A673 (cell line): ENCODE measurements at regions not wholly inside any gene's neighbourhood (a gene's known extent, or its start where the extent isn't known, plus 50 kb on each side); places are given as distances from the start of the nearest gene placed in this dataset.
A peak's percentile ranks its signal among the peaks of the same experiment; 100 is the strongest.

Experiments
- BruUV-seq: library from RNA; stranded (reverse); fragments of 400-500 nt; replicated peaks from 2 replicates; lab custom pipeline; 2021; lab: Mats Ljungman, UMichigan
- CTCF ChIA-PET: fragments of 300-600 bp; sonication (Branson Sonifier 250); formaldehyde crosslinking; loops from one replicate; lab custom pipeline; 2022; ENCODE audit warnings: antibody characterized with exemption; lab: Charles Lee
- POLR2A ChIA-PET: fragments of 300-600 bp; sonication (Branson Sonifier 250); formaldehyde crosslinking; loops from one replicate; lab custom pipeline; 2022; ENCODE audit warnings: antibody characterized with exemption; ENCODE audit not compliant: low non-redundant PET; lab: Charles Lee
- DNase-seq: peaks from one replicate; pipeline ENCODE4 v3.0.0-alpha.2; 2015; ENCODE audit warnings: low spot score
- H3K27ac ChIP-seq: fragments of 200-600 bp; sonication (generic); 2 replicates; pipeline ENCODE4 v1.5.1; 2016; ENCODE audit warnings: mixed run types, low read depth, mild to moderate bottlenecking, mixed read lengths, antibody characterized with exemption, low read length; ENCODE audit not compliant: poor library complexity, severe bottlenecking
- H3K27me3 ChIP-seq: fragments of 200-600 bp; sonication (generic); replicated peaks from 2 replicates; pipeline ENCODE4 v1.6.1; 2017; ENCODE audit warnings: mixed run types, low read depth, mild to moderate bottlenecking, mixed read lengths, antibody characterized with exemption, low read length; ENCODE audit not compliant: insufficient read depth, poor library complexity
- H3K36me3 ChIP-seq: fragments of 200-600 bp; sonication (generic); 2 replicates; pipeline ENCODE4 v1.6.1; 2016; ENCODE audit warnings: mixed run types, mild to moderate bottlenecking, mixed read lengths, antibody characterized with exemption, low read length; ENCODE audit not compliant: insufficient read depth, poor library complexity, severe bottlenecking
- H3K4me1 ChIP-seq: fragments of 200-600 bp; sonication (generic); 2 replicates; pipeline ENCODE4 v1.6.1; 2017; ENCODE audit warnings: mixed run types, mild to moderate bottlenecking, mixed read lengths, antibody characterized with exemption, low read length; ENCODE audit not compliant: insufficient read depth, poor library complexity, severe bottlenecking
- H3K4me3 ChIP-seq: fragments of 200-600 bp; sonication (generic); 2 replicates; pipeline ENCODE4 v1.5.1; 2016; ENCODE audit warnings: low read depth, mixed run types, mild to moderate bottlenecking, mixed read lengths, low read length; ENCODE audit not compliant: poor library complexity, severe bottlenecking
- H3K9me3 ChIP-seq: fragments of 200-600 bp; sonication (generic); 2 replicates; pipeline ENCODE4 v1.6.1; 2016; ENCODE audit warnings: mixed run types, low read depth, mild to moderate bottlenecking, mixed read lengths, antibody characterized with exemption, low read length; ENCODE audit not compliant: poor library complexity, severe bottlenecking
- EZH2 ChIP-seq: fragments of 200-600 bp; sonication (generic); IDR thresholded peaks from 2 replicates; pipeline ENCODE4 v1.6.1; 2017; ENCODE audit warnings: borderline replicate concordance, low read depth, mild to moderate bottlenecking, mixed read lengths, antibody characterized with exemption, low read length; ENCODE audit not compliant: poor library complexity, severe bottlenecking
- intact Hi-C: fragments of 100-400 bp; cut with micrococcal nuclease; formaldehyde crosslinking; loops from one replicate; pipeline ENCODE4 v1.10.0; 2022; ENCODE audit not compliant: unreplicated experiment
- TF ChIP-seq, protein P1 (sequence below): fragments of 300-800, 200-600 bp; sonication (generic); conservative IDR thresholded peaks from 2 replicates; pipeline ENCODE4 v1.5.1; 2017; ENCODE audit warnings: low read depth, mild to moderate bottlenecking, antibody characterized with exemption, low read length, moderate library complexity, mixed read lengths

DNA sequence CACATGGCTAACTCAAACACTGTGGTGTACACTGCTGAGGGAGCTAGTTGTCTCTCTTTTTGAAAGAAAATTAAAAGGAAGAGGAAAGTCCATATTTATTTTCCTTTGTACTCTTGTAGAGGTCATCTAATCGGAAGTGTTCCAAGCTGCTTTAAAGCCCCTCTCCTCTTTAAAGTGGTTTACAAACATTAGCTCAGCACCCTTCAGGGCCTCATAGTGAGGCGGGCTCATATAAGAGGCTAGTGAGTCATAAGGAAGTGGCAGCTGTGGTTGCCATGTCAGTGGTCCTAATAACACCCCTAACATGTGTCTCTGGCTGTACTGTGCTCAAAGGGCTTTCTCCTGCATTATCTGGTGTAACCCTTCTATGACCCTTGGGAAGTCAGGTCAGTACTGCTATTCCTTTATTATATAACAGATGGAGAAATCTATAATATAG lies 104.4 kb upstream of the SERBP1 start:
- DNase-seq, result no peak
- POLR2A ChIA-PET, result no interaction called here
- Histone ChIP-seq H3K27ac (no peak overlapping the region), H3K27me3 (no peaks in the 10 kb centered on the region), H3K36me3 (no peaks in the 10 kb centered on the region), H3K4me1 (no peaks in the 10 kb centered on the region), H3K4me3 (no peak overlapping the region), H3K9me3 (no peaks in the 10 kb centered on the region)
- BruUV-seq, result no TSS peak
- CTCF ChIA-PET, result interaction anchor here (2.5 kb wide), 1 partner anchor 225 kb away, joined by 13 read pairs; no protein-coding TSS in a partner anchor
- TF ChIP-seq, protein P1, sequence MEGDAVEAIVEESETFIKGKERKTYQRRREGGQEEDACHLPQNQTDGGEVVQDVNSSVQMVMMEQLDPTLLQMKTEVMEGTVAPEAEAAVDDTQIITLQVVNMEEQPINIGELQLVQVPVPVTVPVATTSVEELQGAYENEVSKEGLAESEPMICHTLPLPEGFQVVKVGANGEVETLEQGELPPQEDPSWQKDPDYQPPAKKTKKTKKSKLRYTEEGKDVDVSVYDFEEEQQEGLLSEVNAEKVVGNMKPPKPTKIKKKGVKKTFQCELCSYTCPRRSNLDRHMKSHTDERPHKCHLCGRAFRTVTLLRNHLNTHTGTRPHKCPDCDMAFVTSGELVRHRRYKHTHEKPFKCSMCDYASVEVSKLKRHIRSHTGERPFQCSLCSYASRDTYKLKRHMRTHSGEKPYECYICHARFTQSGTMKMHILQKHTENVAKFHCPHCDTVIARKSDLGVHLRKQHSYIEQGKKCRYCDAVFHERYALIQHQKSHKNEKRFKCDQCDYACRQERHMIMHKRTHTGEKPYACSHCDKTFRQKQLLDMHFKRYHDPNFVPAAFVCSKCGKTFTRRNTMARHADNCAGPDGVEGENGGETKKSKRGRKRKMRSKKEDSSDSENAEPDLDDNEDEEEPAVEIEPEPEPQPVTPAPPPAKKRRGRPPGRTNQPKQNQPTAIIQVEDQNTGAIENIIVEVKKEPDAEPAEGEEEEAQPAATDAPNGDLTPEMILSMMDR, result no peak
- TF ChIP-seq EZH2, result no peak
- intact Hi-C loops, result loop anchor here (1.0 to 10.0 kb wide), 6 partner anchors 150 to 810 kb away; partner anchors contain the start of gene GADD45A

DNA sequence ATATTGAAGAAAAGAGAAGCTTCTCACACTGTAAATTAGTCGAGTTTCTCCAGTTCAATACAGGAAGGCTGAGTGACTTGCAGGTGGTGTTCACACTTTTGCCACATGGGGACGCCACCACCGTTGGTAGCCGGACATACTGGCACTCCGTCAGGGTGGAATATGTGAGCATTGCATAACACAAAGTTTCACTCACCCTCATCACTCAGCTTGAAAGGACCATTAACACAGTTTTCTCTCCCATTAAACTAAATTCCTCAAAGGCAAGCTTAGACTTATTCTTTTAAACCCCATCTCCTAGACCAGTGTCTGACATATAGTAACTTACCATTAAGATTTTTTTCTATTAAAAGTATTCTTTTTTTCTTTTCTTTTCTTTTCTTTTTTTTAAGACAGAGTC lies 105.3 kb upstream of the SERBP1 start:
- Histone ChIP-seq H3K27me3 (no peaks in the 10 kb centered on the region), H3K27ac (no peak overlapping the region), H3K36me3 (no peaks in the 10 kb centered on the region), H3K4me1 (no peaks in the 10 kb centered on the region), H3K9me3 (no peaks in the 10 kb centered on the region), H3K4me3 (no peak overlapping the region)
- ChIA-PET CTCF (interaction anchor here (2.5 kb wide), 1 partner anchor 225 kb away, joined by 13 read pairs; no protein-coding TSS in a partner anchor), POLR2A (no interaction called here)
- TF ChIP-seq EZH2, result no peak
- TF ChIP-seq, protein P1, result peak; percentile 96
- intact Hi-C loops, result loop anchor here (1.0 to 10.0 kb wide), 4 partner anchors 149 to 809 kb away; partner anchors contain the start of gene GADD45A
- DNase-seq, result peak; percentile 82
- BruUV-seq, result no TSS peak

DNA sequence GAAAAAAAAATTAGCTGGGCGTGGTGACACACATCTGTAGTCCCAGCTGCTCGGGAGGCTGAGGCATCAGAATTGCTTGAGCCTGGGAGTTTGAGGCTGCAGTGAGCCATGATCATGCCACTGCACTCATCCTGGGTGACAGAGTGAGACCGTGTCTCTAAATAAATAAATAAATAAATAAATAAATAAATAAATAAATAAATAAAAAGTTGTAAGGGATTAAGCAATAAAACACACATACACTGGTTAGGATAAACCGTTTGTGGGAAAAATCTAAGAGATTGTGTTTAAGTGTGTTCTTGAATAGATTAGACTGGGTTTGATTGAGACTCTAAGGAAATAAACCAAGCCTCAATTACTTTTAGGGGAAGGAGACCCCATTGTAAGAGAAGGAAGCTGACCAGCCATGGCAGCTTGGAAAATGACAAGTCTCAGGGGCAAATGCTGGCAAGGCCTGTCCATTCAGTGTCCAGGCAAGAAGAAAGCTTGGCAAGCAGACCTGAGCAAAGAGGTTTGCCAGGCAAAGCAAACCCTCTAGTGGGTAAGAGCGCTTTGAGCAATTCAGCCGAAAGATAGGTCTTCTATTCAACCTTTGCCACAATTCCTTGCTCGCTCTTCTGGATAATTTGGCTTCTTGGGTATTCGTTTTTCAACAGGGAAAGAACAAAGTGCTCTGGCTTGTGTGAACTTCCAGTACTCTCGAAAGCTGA lies 106.9 kb upstream of the SERBP1 start:
- no peaks in the 10 kb centered on the region for H3K36me3 ChIP-seq
- no peak overlapping the region for H3K27ac ChIP-seq
- TF ChIP-seq, protein P1, result no peak
- no peak for TF ChIP-seq EZH2
- no peaks in the 10 kb centered on the region for H3K27me3 ChIP-seq
- intact Hi-C loops, result loop anchor here (5.0 to 10.0 kb wide), 2 partner anchors 300 to 808 kb away; no protein-coding TSS in a partner anchor
- CTCF ChIA-PET, result interaction anchor here (0.7 kb wide), 1 partner anchor 17 kb away, joined by 12 read pairs; no protein-coding TSS in a partner anchor
- DNase-seq, result no peak
- no peaks in the 10 kb centered on the region for H3K4me1 ChIP-seq
- no peak overlapping the region for H3K4me3 ChIP-seq
- no TSS peak for BruUV-seq
- POLR2A ChIA-PET, result interaction anchor here (0.6 kb wide), 1 partner anchor 622 kb away, joined by 4 read pairs; no protein-coding TSS in a partner anchor
- H3K9me3 ChIP-seq, result no peaks in the 10 kb centered on the region
